ENCODE measurements at regions not wholly inside any gene's neighbourhood (a gene's known extent, or its start where the extent isn't known, plus 50 kb on each side); places are given as distances from the start of the nearest gene placed in this dataset.

GRCh38 chr17:68122587-68122986, 87.1 kb downstream of the KPNA2 start:
- DNase-seq (no peak), ATAC-seq (ENCODE audit: low read depth) (no peak)
- peaks cover 3% of the 10 kb centered on the region for H3K9me3 Mint-ChIP-seq
- no peak overlapping the region for H3K4me3 Mint-ChIP-seq
- no peaks in the 10 kb centered on the region for H3K4me1 Mint-ChIP-seq
- no peak overlapping the region for H3K27ac Mint-ChIP-seq
- intact Hi-C loops (cut with micrococcal nuclease), result no loop called here
- TF ChIP-seq CTCF (IDR thresholded peaks at IDR 0.05), result no peak
- ChIA-PET POLR2A (no interaction called here), CTCF (no interaction called here)
- H3K27me3 Mint-ChIP-seq, result no peaks in the 10 kb centered on the region
- peaks cover 74% of the 10 kb centered on the region for H3K36me3 Mint-ChIP-seq (ENCODE audit: low read depth)

DNA sequence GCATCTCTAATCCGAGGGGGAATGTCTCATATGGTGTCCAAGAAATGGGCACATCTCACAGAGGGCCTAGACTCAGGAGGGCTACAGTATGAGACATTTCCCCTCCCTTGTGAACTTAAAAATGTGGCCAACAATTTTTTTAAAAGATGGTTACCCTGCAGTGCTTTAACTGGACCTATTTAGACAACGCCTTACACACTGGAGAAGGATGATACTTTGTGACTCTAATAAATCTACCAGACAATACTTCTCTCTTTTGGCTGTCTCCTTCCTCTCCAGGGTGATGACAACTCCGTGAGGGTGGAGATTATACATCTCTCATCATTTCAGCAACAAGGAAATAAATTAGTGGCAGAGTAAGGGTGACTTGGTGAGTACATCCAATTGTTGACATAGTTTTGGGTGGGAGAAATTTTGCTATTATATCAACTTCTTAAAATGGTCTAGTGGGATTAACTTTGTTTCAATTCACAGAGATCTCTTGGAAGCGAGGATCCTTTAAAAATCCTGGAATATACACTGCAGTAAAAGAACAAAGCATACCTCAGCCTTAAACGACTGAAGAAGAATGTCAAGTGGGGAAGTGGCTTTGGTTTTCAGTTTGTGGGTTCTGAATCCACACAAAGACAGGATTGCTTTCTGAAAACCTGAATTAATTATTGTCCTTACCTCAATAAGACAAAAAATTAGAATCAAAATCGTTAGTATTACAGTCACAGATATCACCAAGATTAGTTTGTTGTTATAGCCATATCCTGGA, 89.8 kb downstream of the KPNA2 start:
- POLR2A ChIA-PET, result no interaction called here
- ATAC-seq (ENCODE audit: low read depth) (no peak), DNase-seq (no peak)
- Mint-ChIP-seq H3K27me3 (no peaks in the 10 kb centered on the region), H3K4me1 (no peaks in the 10 kb centered on the region), H3K36me3 (ENCODE audit: low read depth) (peaks cover 66% of the 10 kb centered on the region), H3K4me3 (no peak overlapping the region), H3K27ac (no peak overlapping the region), H3K9me3 (peaks cover 3% of the 10 kb centered on the region)
- TF ChIP-seq CTCF (IDR thresholded peaks at IDR 0.05), result no peak
- CTCF ChIA-PET, result interaction anchor here (0.6 kb wide), 1 partner anchor 435 kb away, joined by 3 read pairs; no protein-coding TSS in a partner anchor
- intact Hi-C loops (cut with micrococcal nuclease), result no loop called here

DNA sequence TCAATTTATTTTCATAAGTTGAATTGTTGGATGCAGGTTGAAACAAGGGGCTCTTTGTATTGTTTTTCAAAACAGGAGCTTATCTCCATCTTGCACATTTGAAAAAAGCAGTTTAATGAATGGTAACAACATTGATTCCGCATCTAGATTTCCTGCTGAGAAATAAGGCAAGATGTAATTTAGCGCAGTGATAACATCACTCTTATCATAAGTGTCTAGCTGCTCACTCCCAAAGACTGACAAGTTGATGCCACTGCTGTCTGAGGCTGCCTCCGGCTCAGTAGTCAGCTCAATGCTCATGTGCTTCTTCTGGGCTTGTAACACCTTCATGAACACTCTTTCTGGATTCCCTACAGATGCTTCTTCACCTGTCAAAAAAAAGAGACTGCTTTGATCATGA, 92.4 kb downstream of the KPNA2 start:
- CTCF ChIA-PET, result no interaction called here
- H3K27ac Mint-ChIP-seq, result no peak overlapping the region

DNA sequence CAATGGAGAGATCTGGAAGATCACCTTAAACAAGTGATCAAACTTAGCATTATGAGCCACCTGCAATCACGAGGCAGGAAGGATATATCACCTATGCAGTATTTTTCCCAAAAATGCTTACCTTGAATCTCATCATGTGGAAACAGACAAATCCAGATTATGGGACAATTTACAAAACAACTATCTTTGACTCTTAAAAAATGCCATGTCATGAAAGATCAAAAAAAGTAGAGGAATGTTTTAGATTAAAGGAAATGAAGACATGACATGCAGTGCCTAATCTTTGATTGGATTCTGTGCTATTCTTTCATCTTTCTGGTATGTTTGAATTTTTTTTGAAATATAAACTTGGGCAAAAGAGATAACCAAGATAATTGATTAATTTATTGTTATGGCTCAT, 95.9 kb downstream of the KPNA2 start:
- ChIA-PET POLR2A (no interaction called here), CTCF (no interaction called here)

More for the DNA sequence above, 92.4 kb downstream of the KPNA2 start:
- intact Hi-C loops (cut with micrococcal nuclease), result no loop called here
- ATAC-seq (ENCODE audit: low read depth), result no peak
- Mint-ChIP-seq H3K9me3 (no peaks in the 10 kb centered on the region), H3K4me1 (no peaks in the 10 kb centered on the region), H3K36me3 (ENCODE audit: low read depth) (peaks cover 57% of the 10 kb centered on the region), H3K4me3 (no peak overlapping the region), H3K27me3 (no peaks in the 10 kb centered on the region)
- POLR2A ChIA-PET, result no interaction called here
- no peak for DNase-seq
- no peak for TF ChIP-seq CTCF (IDR thresholded peaks at IDR 0.05)

More for the DNA sequence above, 95.9 kb downstream of the KPNA2 start:
- ATAC-seq (ENCODE audit: low read depth) (no peak), DNase-seq (no peak)
- H3K9me3 Mint-ChIP-seq, result no peaks in the 10 kb centered on the region
- H3K4me1 Mint-ChIP-seq, result no peaks in the 10 kb centered on the region
- no peak overlapping the region for H3K4me3 Mint-ChIP-seq
- intact Hi-C loops (cut with micrococcal nuclease), result no loop called here
- TF ChIP-seq CTCF (IDR thresholded peaks at IDR 0.05), result no peak
- peaks cover 46% of the 10 kb centered on the region for H3K36me3 Mint-ChIP-seq (ENCODE audit: low read depth)
- H3K27me3 Mint-ChIP-seq, result no peaks in the 10 kb centered on the region
- no peak overlapping the region for H3K27ac Mint-ChIP-seq

All from activated B cell treated with CpG ODN at 0.5 μM for 24 hours (primary cell).